ENCODE measurements at regions not wholly inside any gene's neighbourhood (a gene's known extent, or its start where the extent isn't known, plus 50 kb on each side); places are given as distances from the start of the nearest gene placed in this dataset.

DNA sequence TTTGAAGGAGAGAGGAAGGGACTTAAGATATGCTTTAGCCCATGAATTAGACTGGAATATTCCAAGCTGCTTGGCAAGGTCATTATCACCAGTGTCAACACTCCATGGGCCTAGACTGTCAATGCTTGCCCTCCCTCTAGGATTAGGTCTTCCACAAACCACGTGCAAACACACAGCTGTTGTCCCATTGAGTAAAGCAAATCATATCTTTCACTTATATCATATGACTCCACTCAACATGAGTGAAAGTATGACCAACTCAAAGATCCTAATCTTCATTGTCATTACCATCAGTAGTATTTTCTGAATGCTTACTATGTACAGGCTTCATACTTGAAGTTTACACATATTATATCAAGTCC is 57.0 kb upstream of the GRAMD2B start:
- no peak for DNase-seq (ENCODE audit: extremely low spot score)
- TF ChIP-seq, protein P1, sequence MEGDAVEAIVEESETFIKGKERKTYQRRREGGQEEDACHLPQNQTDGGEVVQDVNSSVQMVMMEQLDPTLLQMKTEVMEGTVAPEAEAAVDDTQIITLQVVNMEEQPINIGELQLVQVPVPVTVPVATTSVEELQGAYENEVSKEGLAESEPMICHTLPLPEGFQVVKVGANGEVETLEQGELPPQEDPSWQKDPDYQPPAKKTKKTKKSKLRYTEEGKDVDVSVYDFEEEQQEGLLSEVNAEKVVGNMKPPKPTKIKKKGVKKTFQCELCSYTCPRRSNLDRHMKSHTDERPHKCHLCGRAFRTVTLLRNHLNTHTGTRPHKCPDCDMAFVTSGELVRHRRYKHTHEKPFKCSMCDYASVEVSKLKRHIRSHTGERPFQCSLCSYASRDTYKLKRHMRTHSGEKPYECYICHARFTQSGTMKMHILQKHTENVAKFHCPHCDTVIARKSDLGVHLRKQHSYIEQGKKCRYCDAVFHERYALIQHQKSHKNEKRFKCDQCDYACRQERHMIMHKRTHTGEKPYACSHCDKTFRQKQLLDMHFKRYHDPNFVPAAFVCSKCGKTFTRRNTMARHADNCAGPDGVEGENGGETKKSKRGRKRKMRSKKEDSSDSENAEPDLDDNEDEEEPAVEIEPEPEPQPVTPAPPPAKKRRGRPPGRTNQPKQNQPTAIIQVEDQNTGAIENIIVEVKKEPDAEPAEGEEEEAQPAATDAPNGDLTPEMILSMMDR (IDR thresholded peaks at IDR 0.05; ENCODE audit: control extremely low read depth, extremely low read depth, low read depth, missing control alignments), result no peak
- POLR2A ChIA-PET, result no interaction called here
- CTCF ChIA-PET, result interaction anchor here (0.9 to 1.9 kb wide), 3 partner anchors 9 to 134 kb away, joined by 4 to 8 read pairs (median 6); no protein-coding TSS in a partner anchor

DNA sequence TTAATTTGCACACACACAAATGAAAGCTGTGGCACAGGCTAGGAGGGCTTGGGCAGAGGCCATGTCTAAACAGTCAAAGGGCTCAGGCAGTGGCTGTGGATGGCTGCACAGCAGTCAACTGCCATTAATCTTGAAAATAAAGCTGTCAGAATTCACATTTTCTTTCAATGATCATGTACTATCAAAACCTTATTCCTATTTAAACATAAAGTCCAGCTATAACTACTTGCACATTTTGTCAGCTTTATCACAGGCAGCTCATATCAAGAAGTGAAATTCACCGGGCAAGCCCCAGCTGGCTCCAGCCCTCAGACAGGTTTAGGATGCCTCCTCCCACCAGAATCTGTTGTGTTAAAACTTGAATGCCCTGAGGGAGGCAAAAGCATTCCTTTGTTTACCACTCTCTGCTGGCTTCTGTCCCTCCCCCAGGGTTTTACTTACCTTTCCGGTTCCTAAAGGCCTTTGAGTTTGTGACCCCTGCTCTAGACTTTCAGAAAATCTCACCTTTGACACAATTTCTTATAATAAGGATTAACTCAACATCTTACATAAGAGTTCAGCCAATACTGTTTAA is 54.9 kb upstream of the GRAMD2B start:
- TF ChIP-seq, protein P1 (IDR thresholded peaks at IDR 0.05; ENCODE audit: control extremely low read depth, extremely low read depth, low read depth, missing control alignments), result no peak
- CTCF ChIA-PET, result interaction anchor here (0.6 to 4.6 kb wide), 7 partner anchors 10 to 132 kb away, joined by 3 to 18 read pairs (median 3); no protein-coding TSS in a partner anchor
- DNase-seq (ENCODE audit: extremely low spot score), result no peak
- POLR2A ChIA-PET, result no interaction called here

DNA sequence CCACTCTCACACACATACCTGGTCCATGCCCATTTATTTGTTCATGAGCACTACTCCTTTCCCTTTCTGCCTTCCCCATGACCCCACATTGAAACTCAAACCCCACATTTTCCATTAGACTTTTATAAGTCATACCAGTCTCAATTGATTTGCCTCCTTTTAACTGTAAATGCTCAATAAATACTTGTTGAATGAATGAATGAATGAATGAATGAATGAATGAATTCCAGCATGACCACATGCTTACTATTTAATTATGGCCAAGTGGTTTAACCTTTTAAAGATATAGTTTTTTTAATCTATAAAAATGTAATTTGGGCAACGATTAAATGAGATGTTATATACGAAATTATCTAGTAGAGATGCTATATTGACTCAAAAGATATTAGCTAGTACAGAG is 54.1 kb upstream of the GRAMD2B start:
- TF ChIP-seq, protein P1 (IDR thresholded peaks at IDR 0.05; ENCODE audit: control extremely low read depth, extremely low read depth, low read depth, missing control alignments), result no peak
- no peak for DNase-seq (ENCODE audit: extremely low spot score)
- CTCF ChIA-PET, result interaction anchor here (1.3 to 4.6 kb wide), 5 partner anchors 11 to 131 kb away, joined by 3 to 18 read pairs (median 14); no protein-coding TSS in a partner anchor
- POLR2A ChIA-PET, result no interaction called here

DNA sequence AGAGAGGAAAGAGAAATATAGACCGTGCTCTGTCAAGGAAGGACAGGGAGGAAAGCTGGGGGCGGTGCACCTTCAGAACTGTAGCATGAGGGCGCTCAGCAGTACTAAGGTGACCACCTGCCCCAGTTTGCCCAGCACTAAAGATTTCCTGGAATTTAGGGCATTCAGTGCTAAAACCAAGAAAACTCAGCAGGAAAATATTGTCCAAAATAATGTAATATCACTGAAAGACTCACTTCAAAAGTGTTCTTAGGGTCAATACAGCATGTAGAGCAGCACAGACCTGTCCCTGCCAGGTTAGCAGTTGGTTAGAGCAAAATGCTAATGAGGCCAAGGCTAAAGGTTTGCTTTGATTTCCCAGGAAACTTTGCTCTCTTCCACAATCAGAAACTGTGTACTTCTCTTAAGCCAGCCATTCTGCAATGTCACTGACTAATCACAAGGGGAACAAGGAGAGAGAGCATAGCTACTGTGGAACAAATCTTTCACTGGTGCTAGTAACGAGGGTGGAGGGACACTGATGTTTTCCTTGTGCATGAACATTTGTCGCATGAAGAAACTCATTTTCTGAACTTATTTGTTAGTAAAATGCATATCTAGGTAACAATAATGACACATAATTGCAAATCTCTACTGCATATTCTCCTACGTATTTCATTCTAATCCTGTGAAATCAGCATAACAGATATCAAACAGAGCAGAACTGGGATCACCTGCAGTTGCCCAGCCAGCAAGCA is 53.0 kb upstream of the GRAMD2B start:
- TF ChIP-seq, protein P1 (IDR thresholded peaks at IDR 0.05; ENCODE audit: control extremely low read depth, extremely low read depth, low read depth, missing control alignments), result no peak
- ChIA-PET CTCF (interaction anchor here (1.1 to 4.6 kb wide), 4 partner anchors 12 to 130 kb away, joined by 4 to 18 read pairs (median 14); no protein-coding TSS in a partner anchor), POLR2A (no interaction called here)
- DNase-seq (ENCODE audit: extremely low spot score), result no peak

DNA sequence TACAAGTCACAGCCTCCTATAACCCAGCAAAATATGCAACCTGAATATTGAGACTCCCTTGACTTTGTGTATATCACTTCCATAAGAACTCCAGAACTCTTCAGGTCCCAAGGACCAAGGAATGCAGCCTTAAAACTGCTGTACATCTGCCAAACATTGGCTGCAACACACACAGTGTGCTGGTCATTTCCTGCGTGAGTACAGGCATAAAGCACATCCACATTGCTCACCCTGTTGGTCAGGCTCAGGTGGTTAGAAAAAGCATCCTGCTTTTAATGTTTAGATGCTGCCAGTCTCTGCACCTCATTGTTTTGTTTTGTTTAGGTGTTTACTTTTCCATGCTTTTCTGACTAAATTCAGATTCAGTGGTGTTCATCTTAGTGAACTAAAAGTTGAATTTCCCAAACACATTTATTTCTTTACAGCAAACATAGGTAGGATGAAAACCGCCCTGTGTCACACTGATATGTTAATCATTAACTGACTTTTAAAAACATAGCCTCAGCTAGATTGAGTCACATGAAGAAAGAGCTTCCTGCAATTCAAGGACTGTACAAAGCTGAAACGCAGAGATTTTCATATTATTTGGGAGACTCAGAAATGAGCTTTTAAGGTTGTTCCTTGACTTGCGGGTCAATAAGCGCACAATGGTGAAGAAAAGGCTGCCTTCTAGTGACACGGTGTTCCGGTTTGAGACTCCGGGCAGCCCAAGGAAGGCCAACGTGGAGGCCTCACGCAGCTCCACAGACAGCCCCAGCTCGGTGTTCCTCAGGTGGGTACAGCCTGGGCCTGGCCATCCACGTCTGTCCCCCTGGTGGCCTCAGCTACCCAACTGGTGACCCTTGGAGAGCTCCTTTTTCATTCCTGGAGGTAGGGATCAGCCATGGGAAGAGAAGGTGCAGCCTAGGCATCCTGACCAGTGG is 52.2 kb upstream of the GRAMD2B start:
- CTCF ChIA-PET, result interaction anchor here (0.7 to 4.6 kb wide), 7 partner anchors 10 to 129 kb away, joined by 3 to 18 read pairs (median 4); no protein-coding TSS in a partner anchor
- POLR2A ChIA-PET, result no interaction called here
- no peak for DNase-seq (ENCODE audit: extremely low spot score)
- TF ChIP-seq, protein P1 (IDR thresholded peaks at IDR 0.05; ENCODE audit: control extremely low read depth, extremely low read depth, low read depth, missing control alignments), result no peak

Data from GM10248 (cell line).